Left ventricle myocardium inferior (tissue), 1 donor: ENCODE measurements at regions not wholly inside any gene's neighbourhood (a gene's known extent, or its start where the extent isn't known, plus 50 kb on each side); places are given as distances from the start of the nearest gene placed in this dataset.
"Not testable (repeated sequence)": the region's sequence is repeated elsewhere in the genome, so short reads cannot be mapped to it uniquely, and the experiment has no call there.

Experiments
- DNase-seq: peaks from one replicate; pipeline ENCODE4 v3.0.0-alpha.2; 2020
- H3K27ac ChIP-seq: fragments of 200-600 bp; replicated peaks from 2 replicates; pipeline ENCODE4 v1.8.0; 2021
- H3K27me3 ChIP-seq: fragments of 200-600 bp; 2 replicates; pipeline ENCODE4 v1.8.0; 2021; ENCODE audit warnings: low read depth
- H3K36me3 ChIP-seq: fragments of 200-600 bp; 2 replicates; pipeline ENCODE4 v1.8.0; 2021
- H3K4me1 ChIP-seq: fragments of 200-600 bp; 2 replicates; pipeline ENCODE4 v1.8.0; 2021
- H3K4me3 ChIP-seq: fragments of 200-600 bp; 2 replicates; pipeline ENCODE4 v1.8.0; 2021; ENCODE audit warnings: mild to moderate bottlenecking, moderate library complexity
- H3K9me3 ChIP-seq: fragments of 200-600 bp; replicated peaks from 2 replicates; pipeline ENCODE4 v1.8.0; 2021
- CTCF ChIP-seq: fragments of 200-600 bp; IDR thresholded peaks from 2 replicates; pipeline ENCODE4 v1.8.0; 2021; ENCODE audit warnings: antibody characterized with exemption, mild to moderate bottlenecking, borderline replicate concordance
- intact Hi-C: fragments of 100-400 bp; cut with micrococcal nuclease; formaldehyde crosslinking; loops from one replicate; pipeline ENCODE4 v1.11.0; 2022
- donor health status: DM: no; HTN: yes; CAD: no; lungs with severe emphysema.

GRCh38 chr11:96538104-96538503, 148.3 kb downstream of the JRKL start:
- intact Hi-C loops, result no loop called here
- Histone ChIP-seq H3K4me3 (no peak overlapping the region), H3K9me3 (peaks cover 4% of the 10 kb centered on the region), H3K27me3 (no peaks in the 10 kb centered on the region), H3K27ac (no peak overlapping the region), H3K4me1 (no peaks in the 10 kb centered on the region), H3K36me3 (no peaks in the 10 kb centered on the region)
- no peak for TF ChIP-seq CTCF
- no peak for DNase-seq

- no peaks in the 10 kb centered on the region for H3K27me3 ChIP-seq
- no peak overlapping the region for H3K27ac ChIP-seq
- H3K9me3 ChIP-seq, result no peaks in the 10 kb centered on the region
- H3K4me1 ChIP-seq, result no peaks in the 10 kb centered on the region
- intact Hi-C loops, result no loop called here
- no peak for DNase-seq
- H3K36me3 ChIP-seq, result no peaks in the 10 kb centered on the region
- TF ChIP-seq CTCF, result no peak
- no peak overlapping the region for H3K4me3 ChIP-seq
Observed at GRCh38 chr11:96538622-96539021, 148.8 kb downstream of the JRKL start.

- H3K9me3 ChIP-seq, result no peaks in the 10 kb centered on the region
- no peaks in the 10 kb centered on the region for H3K4me1 ChIP-seq
- TF ChIP-seq CTCF, result no peak
- H3K27ac ChIP-seq, result no peak overlapping the region
- no peak for DNase-seq
- peaks cover 5% of the 10 kb centered on the region for H3K27me3 ChIP-seq
- no peaks in the 10 kb centered on the region for H3K36me3 ChIP-seq
- intact Hi-C loops, result no loop called here
- no peak overlapping the region for H3K4me3 ChIP-seq
Observed at GRCh38 chr11:96540875-96541274, 151.1 kb downstream of the JRKL start.

- H3K4me3 ChIP-seq, result no peak overlapping the region
- no peak for DNase-seq
- intact Hi-C loops, result no loop called here
- no peak for TF ChIP-seq CTCF
- H3K27me3 ChIP-seq, result peaks cover 5% of the 10 kb centered on the region
- no peaks in the 10 kb centered on the region for H3K4me1 ChIP-seq
- no peaks in the 10 kb centered on the region for H3K9me3 ChIP-seq
- no peak overlapping the region for H3K27ac ChIP-seq
- H3K36me3 ChIP-seq, result no peaks in the 10 kb centered on the region
Observed at GRCh38 chr11:96543177-96543576, 153.4 kb downstream of the JRKL start.

- H3K9me3 ChIP-seq, H3K27me3 ChIP-seq, H3K36me3 ChIP-seq, H3K4me1 ChIP-seq, intact Hi-C loops, H3K4me3 ChIP-seq, H3K27ac ChIP-seq, DNase-seq: not testable (repeated sequence)
Observed at GRCh38 chr11:96545192-96545591, 155.4 kb downstream of the JRKL start.

- intact Hi-C loops, result no loop called here
- no peak for TF ChIP-seq CTCF
- H3K36me3 ChIP-seq, result no peaks in the 10 kb centered on the region
Observed at GRCh38 chr11:96551136-96551535, 161.3 kb downstream of the JRKL start.

More at GRCh38 chr11:96551136-96551535, 161.3 kb downstream of the JRKL start:
- Histone ChIP-seq H3K4me1 (no peaks in the 10 kb centered on the region), H3K4me3 (no peak overlapping the region), H3K27ac (no peak overlapping the region), H3K9me3 (no peaks in the 10 kb centered on the region), H3K27me3 (no peaks in the 10 kb centered on the region)
- no peak for DNase-seq
